ENCODE measurements at regions not wholly inside any gene's neighbourhood (a gene's known extent, or its start where the extent isn't known, plus 50 kb on each side); places are given as distances from the start of the nearest gene placed in this dataset.

- H3K4me1 ChIP-seq (replicated peaks), result no peaks in the 10 kb centered on the region
- no peak overlapping the region for H3K27ac ChIP-seq
- intact Hi-C loops (cut with DNase I), result no loop called here
- no peak for TF ChIP-seq POLR2A (IDR thresholded peaks at IDR 0.05)
- TF ChIP-seq POLR2AphosphoS5 (IDR thresholded peaks at IDR 0.05), result no peak
- TF ChIP-seq CTCF (IDR thresholded peaks at IDR 0.05), result no peak
- DNase-seq (ENCODE audit: low spot score), result no peak
- H3K36me3 ChIP-seq, result no peaks in the 10 kb centered on the region
- no peaks in the 10 kb centered on the region for H3K27me3 ChIP-seq (replicated peaks; ENCODE audit: insufficient read depth)
- H3K4me3 ChIP-seq, result no peak overlapping the region
- H3K9me3 ChIP-seq, result no peaks in the 10 kb centered on the region
Observed at GRCh38 chr9:100939636-100940035, 88.9 kb upstream of the PLPPR1 start.

- no peak overlapping the region for H3K4me3 ChIP-seq
- H3K27me3 ChIP-seq (replicated peaks; ENCODE audit: insufficient read depth), result no peaks in the 10 kb centered on the region
- no peak overlapping the region for H3K27ac ChIP-seq
- WGBS, result 82% methylated on average over 3 of the region's 3 CpGs
- DNase-seq (ENCODE audit: low spot score), result no peak
- no peaks in the 10 kb centered on the region for H3K4me1 ChIP-seq (replicated peaks)
- H3K9me3 ChIP-seq, result no peaks in the 10 kb centered on the region
- intact Hi-C loops (cut with DNase I), result no loop called here
- H3K36me3 ChIP-seq, result no peaks in the 10 kb centered on the region
- TF ChIP-seq POLR2AphosphoS5 (IDR thresholded peaks at IDR 0.05) (no peak), POLR2A (IDR thresholded peaks at IDR 0.05) (no peak), CTCF (IDR thresholded peaks at IDR 0.05) (no peak)
Observed at GRCh38 chr9:100959226-100959625, 69.3 kb upstream of the PLPPR1 start.

Measured in prostate gland (tissue), 2 donors.